ENCODE measurements at regions not wholly inside any gene's neighbourhood (a gene's known extent, or its start where the extent isn't known, plus 50 kb on each side); places are given as distances from the start of the nearest gene placed in this dataset.
A peak's percentile ranks its signal among the peaks of the same experiment; 100 is the strongest.

DNA sequence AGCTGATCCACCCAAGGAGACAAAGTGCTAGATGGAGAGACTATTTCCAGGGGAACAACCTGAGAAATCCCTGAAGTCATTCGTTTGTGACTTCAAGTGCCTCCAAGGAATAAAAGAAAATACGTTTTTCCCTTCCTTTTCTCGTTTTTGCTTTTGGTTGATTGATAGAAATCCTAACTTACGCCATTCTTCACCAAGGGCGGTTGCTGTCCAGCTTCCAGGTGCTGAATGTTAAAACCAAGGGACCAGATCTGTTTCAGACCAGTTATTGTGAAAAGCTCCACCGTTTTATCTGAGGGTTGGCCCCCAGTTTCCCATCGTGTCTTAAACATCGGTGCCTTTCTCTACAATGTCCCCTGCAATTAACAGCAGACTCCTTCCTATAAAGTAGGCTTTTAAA, 600.7 kb upstream of the SGCD start:
- DNase-seq = peak; percentile 37

DNA sequence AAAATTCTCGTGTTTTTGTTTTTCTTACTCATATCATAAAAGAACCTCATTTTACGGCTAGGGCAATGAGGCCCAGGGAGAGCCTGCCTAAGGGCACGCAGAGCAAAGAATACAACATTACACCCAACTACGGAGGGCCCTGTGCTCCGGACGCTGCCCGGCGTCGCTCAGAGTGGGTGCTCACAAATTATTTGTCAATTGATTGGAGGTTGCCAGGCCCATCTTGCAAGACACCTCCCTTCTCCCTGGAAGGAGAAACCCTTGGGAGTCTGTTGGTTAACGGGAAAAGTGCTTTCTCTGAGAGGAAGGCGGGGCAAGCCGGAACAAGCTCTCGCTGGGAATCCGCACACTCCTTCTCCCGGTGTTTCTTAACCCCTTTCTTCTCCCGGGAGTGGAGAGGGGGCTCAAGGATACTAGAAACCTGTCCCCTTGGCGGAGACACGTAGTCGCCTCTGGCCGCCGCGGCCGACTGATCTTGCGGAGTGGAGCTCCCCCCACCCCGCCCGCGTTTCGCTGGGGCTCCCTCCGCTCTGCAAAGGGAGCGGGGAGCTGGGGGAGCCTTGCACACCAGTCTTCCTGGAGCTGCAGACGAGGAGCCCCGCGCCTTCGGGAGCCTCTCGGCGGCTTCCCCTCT, 599.3 kb upstream of the SGCD start:
- no peak for DNase-seq

DNA sequence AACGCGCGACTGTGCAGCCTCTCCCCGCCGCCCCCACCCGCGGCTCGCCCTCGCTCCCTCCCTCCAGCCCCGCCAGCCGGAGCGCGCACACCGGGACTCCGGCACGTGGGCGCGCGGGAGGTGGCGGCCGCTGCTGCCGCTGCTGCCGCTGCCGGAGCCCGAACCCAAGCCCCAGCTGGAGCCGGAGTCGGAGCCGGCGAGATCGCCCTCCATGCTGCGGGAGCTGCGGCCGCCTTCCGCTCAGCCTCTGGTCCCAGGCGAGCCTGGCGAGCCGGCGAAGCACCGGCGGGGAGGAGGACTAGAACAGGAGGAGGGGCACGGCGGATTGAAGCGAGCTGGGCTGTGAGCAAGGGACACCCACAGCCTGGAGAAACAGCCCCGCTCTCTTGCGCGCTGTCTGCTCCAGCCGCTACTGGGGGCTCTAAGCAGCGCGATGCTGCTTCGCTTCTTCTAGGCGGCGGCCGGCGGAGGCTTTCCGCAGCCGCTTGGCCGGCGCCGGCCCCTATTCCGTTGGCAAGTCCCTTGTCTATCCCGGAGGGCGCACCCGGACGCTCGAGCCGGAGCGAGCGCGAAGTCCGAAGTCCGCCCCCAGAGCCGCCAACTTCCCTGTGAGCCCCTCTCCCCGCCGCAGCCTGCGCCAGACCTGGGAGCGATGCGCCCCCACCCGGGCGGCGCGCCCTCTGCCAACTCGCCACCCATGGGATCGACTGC, 598.7 kb upstream of the SGCD start:
- peak; percentile 14 for DNase-seq

DNA sequence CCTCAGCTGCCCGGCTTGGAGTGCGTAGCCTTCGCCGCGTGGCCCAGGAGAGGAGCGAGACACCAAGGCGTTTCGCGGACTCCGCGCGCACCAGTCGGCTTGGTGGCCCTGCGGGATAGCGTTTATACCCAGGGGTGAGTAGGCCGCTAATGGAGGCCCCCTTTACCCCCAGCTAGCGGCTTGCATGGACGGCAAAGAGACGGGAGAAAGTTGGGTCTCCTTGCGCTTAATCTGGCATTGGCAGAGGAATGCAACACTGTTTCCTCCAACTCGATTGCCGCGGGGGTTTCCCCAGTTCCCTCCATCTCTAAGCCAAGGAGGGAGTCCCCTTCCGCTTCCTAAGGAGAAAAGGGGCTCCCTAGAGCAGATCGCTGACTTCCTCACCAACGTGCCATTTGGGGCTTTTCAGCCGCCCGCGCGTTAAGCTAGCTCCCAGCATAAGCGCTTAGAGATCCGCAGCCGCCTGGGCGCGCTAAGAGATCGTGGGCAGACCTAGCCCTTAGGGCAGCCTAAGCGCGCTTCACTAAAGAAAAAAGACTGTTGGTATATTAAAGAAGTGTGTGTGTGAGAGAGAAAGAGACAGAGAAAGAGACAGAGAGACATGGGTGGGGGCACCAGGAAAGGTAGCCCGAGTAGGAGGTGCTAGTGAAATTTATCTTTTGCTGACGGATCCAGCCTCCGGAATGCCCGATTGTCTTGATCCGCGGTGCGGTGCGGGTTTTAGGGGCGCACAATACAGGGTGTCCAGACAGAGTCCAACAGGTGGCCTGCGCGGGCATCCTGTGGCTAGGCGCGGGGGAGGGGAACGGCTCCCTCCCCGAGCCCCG, 597.9 kb upstream of the SGCD start:
- DNase-seq = peak; percentile 28

DNA sequence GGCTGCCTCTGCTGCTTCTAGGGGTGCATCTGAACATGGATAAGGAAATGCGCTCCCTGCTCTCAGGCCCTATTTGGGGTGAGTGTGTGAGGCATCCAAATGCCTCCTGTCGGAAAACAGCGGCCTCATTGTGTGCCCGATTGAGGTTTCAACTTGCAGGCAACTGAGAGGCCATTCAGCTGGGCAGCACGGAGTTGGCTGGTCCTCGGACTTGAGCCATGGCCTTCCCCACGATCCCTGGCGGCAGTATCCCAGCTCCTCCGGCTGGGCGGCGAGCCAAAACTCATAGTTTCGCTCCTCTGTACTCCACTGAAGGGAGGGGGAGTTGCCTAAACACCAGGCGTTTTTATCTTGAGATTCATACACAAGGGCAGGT, 597.3 kb upstream of the SGCD start:
- no peak for DNase-seq

DNA sequence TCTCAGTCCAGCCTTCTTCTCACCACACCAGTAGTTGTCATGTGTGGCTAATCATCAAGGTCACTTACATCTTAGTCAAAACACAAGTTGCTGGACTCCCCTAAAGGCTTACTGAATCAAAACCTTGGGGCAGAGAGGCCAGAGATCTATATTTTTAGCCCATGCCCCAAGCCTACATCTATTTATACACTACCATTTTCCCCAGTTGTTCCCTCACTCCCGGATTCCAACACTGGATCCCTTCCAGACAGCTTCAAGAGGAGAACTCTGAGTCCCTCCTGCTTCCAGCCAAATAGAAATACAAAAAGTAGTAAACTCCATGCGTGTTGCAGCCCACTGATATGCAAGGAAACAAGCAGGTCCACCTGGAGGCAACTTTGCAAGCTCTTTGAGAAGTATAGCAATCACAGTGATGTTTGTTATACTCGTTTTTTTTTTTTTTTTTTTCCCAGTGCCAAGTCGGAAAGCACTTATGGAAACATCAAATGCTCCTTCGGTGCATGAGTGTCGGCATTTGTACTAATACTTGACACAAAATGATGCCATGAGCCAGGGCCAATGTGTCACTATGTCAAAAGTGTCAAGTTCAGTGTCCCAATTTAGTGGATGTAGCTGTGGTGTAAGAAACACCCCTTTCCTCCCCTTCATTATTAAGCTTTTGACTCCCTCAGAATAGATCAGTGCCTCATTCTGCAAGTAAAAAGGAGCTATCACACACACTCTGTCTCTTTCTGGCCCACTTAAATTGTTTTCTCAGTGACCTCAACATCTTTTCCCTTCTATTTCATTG, 594.2 kb upstream of the SGCD start:
- no peak for DNase-seq

DNA sequence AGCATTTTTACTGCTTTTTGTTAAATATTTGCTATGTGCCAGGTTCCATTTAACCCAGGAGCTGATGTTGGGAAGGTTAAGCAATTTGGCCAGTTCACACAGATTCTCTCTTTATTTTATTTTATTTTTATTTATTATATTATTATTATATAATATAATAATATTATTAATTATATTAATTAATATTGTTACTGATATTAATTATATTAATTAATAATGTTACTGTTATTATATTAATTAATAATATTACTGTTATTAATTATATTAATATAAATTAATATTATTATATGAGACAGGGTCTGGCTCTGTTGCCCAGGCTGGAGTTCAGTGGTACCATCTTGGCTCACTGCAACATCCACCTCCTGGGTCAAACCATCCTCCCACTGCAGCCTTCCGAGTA, 593.0 kb upstream of the SGCD start:
- no peak for DNase-seq

DNA sequence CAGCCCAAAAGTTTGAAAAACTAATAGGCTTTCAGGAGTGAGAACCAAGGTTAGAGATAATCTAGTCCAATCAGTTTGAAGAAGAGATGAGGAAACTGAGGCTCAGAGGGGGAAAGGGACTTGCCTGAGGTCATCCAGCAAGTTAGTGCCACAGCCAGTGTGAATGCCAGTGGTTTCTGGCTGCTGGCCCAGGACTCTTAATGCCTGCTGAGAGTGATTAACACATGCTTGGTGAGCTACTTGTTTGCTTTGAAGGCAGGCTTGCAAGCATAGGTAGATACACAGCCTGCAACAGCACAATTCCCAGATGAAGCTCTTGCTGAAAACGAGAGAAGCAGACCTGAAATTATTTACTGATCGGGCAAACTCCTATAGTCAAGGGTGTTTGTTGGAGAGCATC, 591.6 kb upstream of the SGCD start:
- no peak for DNase-seq

DNA sequence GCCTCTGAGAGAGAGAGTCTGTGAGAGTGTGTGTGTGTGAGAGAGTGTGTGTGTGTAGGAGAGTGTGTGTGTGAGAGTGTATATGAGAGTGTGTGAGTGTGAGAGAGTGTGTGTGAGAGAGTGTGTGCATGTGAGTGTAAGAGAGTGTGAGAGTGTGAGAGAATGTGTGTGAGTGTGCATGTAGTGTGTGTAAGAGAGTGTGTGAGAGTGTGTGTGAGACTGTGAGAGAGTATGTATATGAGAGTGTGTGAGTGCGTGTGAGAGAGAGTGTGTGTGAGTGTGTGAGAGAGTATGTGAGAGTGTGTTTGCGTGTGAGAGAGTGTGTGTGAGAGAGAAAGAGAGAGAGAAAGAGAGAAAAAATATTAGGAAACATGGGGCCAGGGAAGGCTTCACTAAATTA, 588.3 kb upstream of the SGCD start:
- DNase-seq = no peak

DNA sequence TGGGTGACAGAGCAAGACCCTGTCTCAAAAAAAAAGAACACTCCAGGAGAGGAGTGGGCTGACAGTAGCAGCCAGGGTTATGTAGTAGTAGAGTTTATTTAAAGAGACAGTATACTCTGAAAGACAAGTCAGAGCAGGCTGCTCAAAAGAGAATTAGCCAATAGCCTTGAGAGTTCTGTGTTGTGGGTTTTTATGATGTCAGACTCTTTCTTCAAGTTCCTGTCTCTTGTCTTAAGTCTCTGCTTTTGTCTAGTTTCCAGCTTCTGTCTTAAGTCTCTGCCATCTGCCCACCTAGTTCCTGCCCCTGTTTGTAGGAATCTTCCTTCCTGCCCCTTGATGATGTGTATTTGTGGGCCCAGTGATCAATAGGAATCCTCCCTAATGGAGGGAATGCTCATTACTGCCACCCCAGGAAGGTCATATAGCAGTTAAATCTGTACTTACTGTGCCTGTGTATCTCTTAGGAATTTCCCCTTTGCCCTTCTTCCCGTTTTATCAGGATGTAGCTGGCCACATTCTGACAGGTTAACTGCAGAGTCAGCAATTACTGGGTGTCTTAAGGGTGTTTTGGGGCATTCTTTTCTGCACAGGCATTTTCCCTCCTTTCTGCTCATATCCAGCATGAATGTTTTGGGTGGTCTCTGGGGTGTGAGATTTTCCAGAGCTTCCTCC, 580.5 kb upstream of the SGCD start:
- DNase-seq = no peak

DNA sequence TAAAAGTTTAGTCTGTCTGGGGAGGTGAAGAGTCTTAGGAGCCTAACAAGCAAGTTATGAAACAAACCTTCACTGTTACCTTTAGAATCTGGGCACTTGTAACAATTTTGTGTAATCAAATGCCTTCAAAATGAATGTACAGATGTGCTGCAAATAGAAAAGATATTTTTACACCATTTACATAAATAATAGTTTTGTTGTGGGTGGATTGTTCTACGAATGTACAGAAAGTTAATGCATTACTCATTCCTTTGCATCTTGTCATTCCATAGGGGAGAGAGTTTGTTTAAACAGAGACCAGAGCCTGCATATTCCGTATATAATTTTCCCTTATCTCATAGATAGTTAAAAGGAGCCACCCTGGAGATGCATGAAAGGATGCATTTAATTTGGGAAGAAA, 576.9 kb upstream of the SGCD start:
- no peak for DNase-seq

DNA sequence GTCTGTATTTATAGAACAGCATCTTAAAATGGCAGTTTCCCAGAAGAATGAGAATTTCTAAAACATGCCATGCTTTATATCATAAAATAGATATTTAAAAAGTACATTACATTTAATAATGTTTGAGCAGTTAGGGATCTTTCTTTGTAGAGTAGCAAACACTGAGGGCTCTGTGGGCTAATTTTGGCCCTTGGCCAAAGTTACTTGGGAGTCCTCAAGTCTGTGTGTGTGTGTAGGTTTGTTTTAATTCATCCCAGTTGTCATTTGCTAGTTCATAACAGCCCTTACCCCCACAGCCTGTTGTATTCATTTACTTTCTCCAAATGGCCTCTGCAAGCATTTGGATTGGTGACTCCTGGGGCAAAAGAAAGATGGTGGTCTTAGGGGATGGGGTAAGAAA, 576.4 kb upstream of the SGCD start:
- no peak for DNase-seq

DNA sequence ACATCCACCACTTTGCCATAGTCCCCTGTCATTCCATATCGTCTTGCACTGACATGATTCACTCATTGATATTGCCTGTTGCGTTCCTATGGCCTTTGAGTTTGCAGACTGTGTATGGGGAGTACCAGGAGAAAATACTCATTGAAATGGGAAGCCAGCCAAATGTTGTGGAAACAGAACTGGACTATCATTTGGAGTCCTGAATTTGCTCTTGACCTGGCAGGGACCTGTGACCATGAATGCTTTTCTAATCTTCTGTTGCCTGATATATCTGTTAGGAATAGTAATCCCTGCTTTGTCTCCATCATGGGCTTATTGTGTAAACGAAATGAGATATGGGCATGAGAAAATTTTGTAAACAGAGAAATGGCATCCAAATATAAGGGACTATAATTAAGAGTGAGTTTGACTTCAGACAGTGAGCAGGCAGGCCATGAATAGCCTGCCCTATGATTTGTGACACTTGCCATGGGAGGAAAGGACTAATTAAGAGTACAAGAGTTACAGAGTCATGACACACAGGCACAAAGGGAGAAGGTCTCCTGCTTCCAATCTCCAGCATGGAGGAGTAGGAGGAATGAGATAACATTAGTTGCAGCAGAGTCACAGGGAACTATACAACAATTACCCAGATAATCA, 572.9 kb upstream of the SGCD start:
- no peak for DNase-seq

DNA sequence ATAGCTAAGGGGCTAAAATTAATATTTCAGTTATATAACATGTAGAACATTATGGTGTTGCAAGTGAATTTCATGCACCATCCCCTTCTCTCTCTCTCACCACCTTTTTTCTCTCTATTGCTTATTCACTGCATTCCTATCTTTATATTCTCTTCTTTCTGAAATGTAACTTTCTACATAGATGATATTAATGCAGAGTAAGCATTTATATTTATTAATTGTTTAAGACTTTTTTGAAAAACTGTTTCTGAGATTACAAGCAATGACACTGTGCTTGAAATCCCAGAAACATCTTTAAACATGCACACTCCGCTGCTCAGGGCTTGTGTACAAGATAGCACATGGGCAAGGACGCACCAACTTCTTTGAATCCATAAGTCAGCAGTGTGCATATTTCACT, 567.7 kb upstream of the SGCD start:
- no peak for DNase-seq

DNA sequence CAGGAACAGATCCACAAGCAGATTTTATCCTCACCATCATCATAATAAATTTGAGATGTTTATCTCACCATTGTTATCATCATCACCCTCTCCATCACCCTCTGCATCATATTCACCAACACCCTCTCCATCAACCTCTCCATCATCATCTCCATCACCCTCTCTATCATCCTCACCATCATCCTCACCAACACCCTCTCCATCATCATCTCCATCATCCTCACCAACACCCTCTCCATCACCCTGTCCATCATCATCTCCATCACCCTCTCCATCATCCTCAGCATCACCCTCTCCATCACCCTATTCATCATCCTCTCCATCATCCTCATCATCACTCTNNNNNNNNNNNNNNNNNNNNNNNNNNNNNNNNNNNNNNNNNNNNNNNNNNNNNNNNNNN, 567.0 kb upstream of the SGCD start:
- DNase-seq = no peak

DNA sequence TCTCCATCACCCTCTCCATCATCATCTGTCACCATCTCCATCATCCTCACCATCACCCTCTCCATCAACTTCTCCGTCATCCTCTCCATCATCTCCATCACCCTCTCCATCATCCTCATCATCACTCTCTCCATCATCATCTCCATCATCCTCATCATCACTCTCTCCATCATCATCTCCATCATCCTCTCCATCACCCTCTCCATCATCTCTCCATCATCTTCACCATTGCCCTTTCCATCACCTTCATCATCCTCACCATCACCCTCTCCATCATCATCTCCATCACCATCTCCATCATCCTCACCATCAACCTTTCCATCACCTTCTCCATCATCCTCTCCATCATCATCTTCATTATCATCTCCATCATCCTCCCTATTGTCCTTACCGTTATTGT, 565.5 kb upstream of the SGCD start:
- DNase-seq = no peak

DNA sequence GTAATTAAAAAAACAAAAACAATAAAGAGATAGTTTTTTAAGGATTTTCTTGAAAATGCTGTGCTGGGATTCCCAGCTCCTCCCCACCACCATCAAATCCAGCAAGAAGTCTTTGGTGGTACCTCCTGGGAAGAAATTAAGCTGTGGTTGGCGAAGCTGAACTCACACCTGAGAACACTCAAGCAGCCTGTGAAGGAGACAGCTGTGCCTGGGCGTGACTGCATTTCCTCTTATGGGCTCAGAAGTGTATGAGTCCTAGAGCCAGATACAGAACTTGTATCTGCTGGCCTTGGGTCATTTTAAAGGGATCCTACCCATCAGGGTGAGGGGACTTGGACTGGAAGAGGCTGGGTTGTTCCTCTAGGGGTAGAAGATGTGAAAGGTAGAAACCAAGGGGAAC, 561.2 kb upstream of the SGCD start:
- DNase-seq = no peak

DNA sequence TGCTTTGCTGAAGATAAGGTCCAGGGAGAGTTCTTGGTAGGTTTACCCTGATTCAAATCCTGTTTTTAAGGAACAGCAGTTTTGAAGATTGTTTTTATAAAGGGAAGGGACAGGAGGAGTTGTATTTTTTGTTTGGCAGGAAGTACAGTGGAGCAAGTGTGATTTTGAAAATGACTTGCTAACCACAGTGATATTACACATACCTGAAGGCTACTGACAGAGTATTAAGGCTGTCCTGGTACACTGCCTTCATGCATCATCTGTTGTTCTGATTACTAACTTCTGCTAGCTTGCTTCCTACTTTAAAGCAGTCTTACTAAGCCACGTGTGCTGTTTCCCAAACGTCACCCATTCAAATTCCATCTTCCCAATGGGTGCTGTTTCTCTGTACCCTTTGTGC, 559.5 kb upstream of the SGCD start:
- no peak for DNase-seq

DNA sequence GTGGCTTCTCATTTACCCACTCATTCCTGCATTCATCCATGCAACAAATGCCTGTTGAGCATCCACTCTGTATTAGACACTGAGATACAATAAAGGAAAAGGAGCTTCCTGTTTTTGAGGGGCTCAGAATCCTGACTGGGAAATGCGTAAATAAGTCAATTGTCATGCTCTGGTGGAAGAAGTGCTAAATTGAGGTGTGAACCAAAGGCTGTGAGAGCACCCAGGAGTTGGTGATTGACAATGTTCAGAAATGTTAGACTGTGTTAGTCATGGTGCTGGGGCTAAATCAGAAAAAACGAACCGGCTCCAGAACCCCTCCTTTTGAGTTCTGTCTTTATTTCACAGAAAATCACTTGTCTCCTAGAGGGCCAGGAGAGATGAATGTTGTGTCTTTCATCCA, 558.6 kb upstream of the SGCD start:
- no peak for DNase-seq

DNA sequence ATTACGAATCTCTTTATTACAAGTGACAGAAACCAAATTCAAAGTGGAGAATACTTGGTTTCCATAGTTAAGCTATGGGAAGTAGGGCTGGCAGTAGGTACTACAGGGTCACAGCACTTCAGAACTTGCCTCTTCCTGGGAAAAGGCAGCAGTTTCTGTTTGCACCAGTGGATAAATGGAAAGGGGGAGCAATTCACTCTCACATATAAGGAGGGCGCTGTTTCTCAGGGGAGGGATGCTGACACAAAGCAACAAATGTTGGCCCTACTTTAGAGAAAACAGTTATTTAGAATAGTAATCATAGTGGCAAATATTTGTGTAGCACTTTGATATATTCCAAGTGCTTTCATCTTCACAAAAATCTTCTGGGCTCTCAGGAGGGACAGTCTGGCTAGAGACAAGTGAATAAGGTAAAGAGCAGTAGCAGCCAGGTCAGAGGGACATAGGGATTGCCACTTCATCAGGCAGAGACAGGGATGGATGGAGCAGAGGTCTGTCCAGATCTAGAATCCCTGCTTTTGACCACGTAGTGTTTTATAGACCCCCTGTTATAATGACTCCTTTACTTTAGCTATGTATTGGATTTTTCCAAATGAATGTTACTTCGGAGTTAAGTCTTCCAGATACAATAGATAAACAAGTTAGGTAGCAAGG, 554.8 kb upstream of the SGCD start:
- DNase-seq = no peak

DNA sequence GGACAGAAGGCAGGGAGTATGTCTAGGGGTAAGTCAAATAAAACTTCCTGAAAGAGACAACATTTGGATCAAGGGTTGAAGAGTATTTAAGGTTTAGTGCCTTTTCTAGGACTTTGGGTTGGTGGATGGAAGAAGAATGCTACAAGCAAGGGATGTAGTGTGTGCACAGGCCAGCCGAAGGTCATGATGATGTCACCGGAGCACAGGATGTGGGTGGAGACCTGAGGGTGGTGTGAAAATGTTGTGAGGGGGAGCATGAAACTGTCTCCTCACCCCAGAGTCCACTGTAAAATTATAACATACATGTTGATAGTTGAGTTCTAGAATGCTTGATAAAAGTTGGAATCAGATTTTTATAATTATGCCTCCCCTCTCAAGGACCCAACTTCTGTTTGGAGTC, 553.3 kb upstream of the SGCD start:
- DNase-seq = no peak

DNA sequence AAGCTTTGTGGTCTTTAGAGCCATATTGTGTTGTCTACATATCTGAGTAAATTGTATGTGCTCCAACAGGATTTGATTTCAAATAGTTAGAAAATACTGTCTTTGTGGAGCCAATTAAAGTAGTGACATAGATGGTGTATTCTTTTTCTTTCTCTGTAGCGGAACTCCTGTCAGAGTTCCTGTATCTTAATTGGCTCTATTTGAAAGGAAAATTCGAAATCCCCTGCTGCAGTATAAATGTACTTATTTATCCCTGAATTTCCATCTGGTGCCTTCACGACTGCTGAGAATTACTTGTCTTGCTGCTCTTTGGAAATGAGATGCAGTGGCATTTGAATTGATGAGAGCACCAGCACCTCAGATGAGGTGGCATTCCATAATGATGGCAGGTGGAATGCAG, 546.7 kb upstream of the SGCD start:
- no peak for DNase-seq

Measured in hematopoietic multipotent progenitor cell treated with erythropoietin and hydrocortisone succinate and interleukin-3 and kit ligand, for 4 days (in vitro differentiated cells).